ENCODE measurements at regions not wholly inside any gene's neighbourhood (a gene's known extent, or its start where the extent isn't known, plus 50 kb on each side); places are given as distances from the start of the nearest gene placed in this dataset.

- 10% methylated on average over 3 of the region's 3 CpGs for WGBS (ENCODE audit: missing lambda C conversion rate)
- CTCF ChIA-PET = no interaction called here
- no peak for FAIRE-seq
- Histone ChIP-seq H3K27ac (no peak overlapping the region), H3K4me1 (no peaks in the 10 kb centered on the region), H3K9me3 (no peaks in the 10 kb centered on the region), H3K4me2 (no peak overlapping the region), H3K4me3 (no peak overlapping the region)
- POLR2A ChIA-PET = no interaction called here
- no peak for DNase-seq (ENCODE audit: low read depth in 1 of 2, low spot score in 1 of 2)
- TF ChIP-seq BHLHE40 (IDR thresholded peaks at IDR 0.05; ENCODE audit: low read depth, low read length) (no peak), CTCF (IDR thresholded peaks at IDR 0.05) (no peak), KDM1A (IDR thresholded peaks at IDR 0.05; ENCODE audit: low read depth) (no peak), HEYL (CRISPR knock-in tag; IDR thresholded peaks at IDR 0.05) (no peak), RCOR1 (IDR thresholded peaks at IDR 0.05; ENCODE audit: low read depth, low read length) (no peak), POLR2A (IDR thresholded peaks at IDR 0.05; ENCODE audit: low read length) (no peak), HOXA7 (CRISPR knock-in tag; IDR thresholded peaks at IDR 0.05) (no peak), CBX2 (IDR thresholded peaks at IDR 0.05; ENCODE audit: borderline replicate concordance, low read depth) (no peak), CHD2 (IDR thresholded peaks at IDR 0.05; ENCODE audit: low read length, partially characterized antibody) (no peak), PHF8 (IDR thresholded peaks at IDR 0.05; ENCODE audit: borderline replicate concordance, low read depth) (no peak), NFE2L2 (conservative IDR thresholded peaks at IDR 0.05; ENCODE audit: low read length) (no peak), CEBPB (IDR thresholded peaks at IDR 0.05) (no peak), FOSL2 (IDR thresholded peaks at IDR 0.05) (no peak), FOSL2 (CRISPR knock-in tag; IDR thresholded peaks at IDR 0.05) (no peak), ZSCAN20 (CRISPR knock-in tag; IDR thresholded peaks at IDR 0.05) (no peak)
- TF ChIP-seq, protein P1, sequence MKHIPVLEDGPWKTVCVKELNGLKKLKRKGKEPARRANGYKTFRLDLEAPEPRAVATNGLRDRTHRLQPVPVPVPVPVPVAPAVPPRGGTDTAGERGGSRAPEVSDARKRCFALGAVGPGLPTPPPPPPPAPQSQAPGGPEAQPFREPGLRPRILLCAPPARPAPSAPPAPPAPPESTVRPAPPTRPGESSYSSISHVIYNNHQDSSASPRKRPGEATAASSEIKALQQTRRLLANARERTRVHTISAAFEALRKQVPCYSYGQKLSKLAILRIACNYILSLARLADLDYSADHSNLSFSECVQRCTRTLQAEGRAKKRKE (CRISPR knock-in tag; IDR thresholded peaks at IDR 0.05; ENCODE audit: low read depth) = no peak
- ATAC-seq = no peak
Measured at GRCh38 chr2:21710496-21710895, 586.7 kb downstream of the TDRD15 start.

- ChIA-PET POLR2A (no interaction called here), CTCF (no interaction called here)
- H3K4me1 ChIP-seq = no peaks in the 10 kb centered on the region
- FAIRE-seq (no peak), DNase-seq (ENCODE audit: low read depth in 1 of 2, low spot score in 1 of 2) (no peak), ATAC-seq (no peak)
- H3K4me2 ChIP-seq = no peak overlapping the region
- no peak overlapping the region for H3K27ac ChIP-seq
- H3K9me3 ChIP-seq = peaks cover 5% of the 10 kb centered on the region; the same call in 1 of the 3 replicates
- TF ChIP-seq KDM1A (IDR thresholded peaks at IDR 0.05; ENCODE audit: low read depth) (no peak), ZSCAN20 (CRISPR knock-in tag; IDR thresholded peaks at IDR 0.05) (no peak), MAFK (IDR thresholded peaks at IDR 0.05; ENCODE audit: partially characterized antibody) (no peak), CBX2 (IDR thresholded peaks at IDR 0.05; ENCODE audit: borderline replicate concordance, low read depth) (no peak), MAX (IDR thresholded peaks at IDR 0.05) (no peak), RCOR1 (IDR thresholded peaks at IDR 0.05; ENCODE audit: low read depth, low read length) (no peak), EHF (CRISPR knock-in tag; IDR thresholded peaks at IDR 0.05) (no peak), CBX8 (IDR thresholded peaks at IDR 0.05) (no peak), HDAC2 (IDR thresholded peaks at IDR 0.05) (no peak), HES2 (IDR thresholded peaks at IDR 0.05) (no peak), HOXB5 (CRISPR knock-in tag; IDR thresholded peaks at IDR 0.05) (no peak), RARB (CRISPR knock-in tag; IDR thresholded peaks at IDR 0.05) (no peak), PHF8 (IDR thresholded peaks at IDR 0.05; ENCODE audit: borderline replicate concordance, low read depth) (no peak), NR3C1 (IDR thresholded peaks at IDR 0.05) (no peak)
- TF ChIP-seq, protein P2, sequence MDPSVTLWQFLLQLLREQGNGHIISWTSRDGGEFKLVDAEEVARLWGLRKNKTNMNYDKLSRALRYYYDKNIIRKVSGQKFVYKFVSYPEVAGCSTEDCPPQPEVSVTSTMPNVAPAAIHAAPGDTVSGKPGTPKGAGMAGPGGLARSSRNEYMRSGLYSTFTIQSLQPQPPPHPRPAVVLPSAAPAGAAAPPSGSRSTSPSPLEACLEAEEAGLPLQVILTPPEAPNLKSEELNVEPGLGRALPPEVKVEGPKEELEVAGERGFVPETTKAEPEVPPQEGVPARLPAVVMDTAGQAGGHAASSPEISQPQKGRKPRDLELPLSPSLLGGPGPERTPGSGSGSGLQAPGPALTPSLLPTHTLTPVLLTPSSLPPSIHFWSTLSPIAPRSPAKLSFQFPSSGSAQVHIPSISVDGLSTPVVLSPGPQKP (IDR thresholded peaks at IDR 0.05; ENCODE audit: low read depth, low read length) = no peak
- TF ChIP-seq, protein P1 (CRISPR knock-in tag; IDR thresholded peaks at IDR 0.05; ENCODE audit: low read depth) = no peak
- H3K4me3 ChIP-seq = no peak overlapping the region
- 3% methylated on average over 4 of the region's 4 CpGs for WGBS (ENCODE audit: missing lambda C conversion rate)
Measured at GRCh38 chr2:21715887-21716286, 592.1 kb downstream of the TDRD15 start.
